DND-41 (cell line): ENCODE measurements at regions not wholly inside any gene's neighbourhood (a gene's known extent, or its start where the extent isn't known, plus 50 kb on each side); places are given as distances from the start of the nearest gene placed in this dataset.
"Not testable (repeated sequence)": the region's sequence is repeated elsewhere in the genome, so short reads cannot be mapped to it uniquely, and the experiment has no call there.

Source experiments
- CTCF ChIP-seq: IDR thresholded peaks from 2 replicates; pipeline ENCODE4 v1.5.1; 2012; ENCODE audit warnings: borderline replicate concordance, low read length, moderate library complexity, mild to moderate bottlenecking; ENCODE audit not compliant: poor library complexity, severe bottlenecking; ENCODE audit errors: extremely low read depth
- EZH2 ChIP-seq: IDR thresholded peaks from 3 replicates; pipeline ENCODE4 v1.6.1; 2012; ENCODE audit warnings: borderline replicate concordance, low read depth, mild to moderate bottlenecking, moderate library complexity, low read length, inconsistent platforms; ENCODE audit not compliant: severe bottlenecking

- not testable (repeated sequence) for TF ChIP-seq CTCF, EZH2
Measured at GRCh38 chr6:37091104-37091503, 78.8 kb upstream of the PIM1 start.
